A673 (cell line): ENCODE measurements at regions not wholly inside any gene's neighbourhood (a gene's known extent, or its start where the extent isn't known, plus 50 kb on each side); places are given as distances from the start of the nearest gene placed in this dataset.

Experiments used
- BruUV-seq: library from RNA; stranded (reverse); fragments of 400-500 nt; replicated peaks from 2 replicates; lab custom pipeline; 2021; lab: Mats Ljungman, UMichigan
- CTCF ChIA-PET: fragments of 300-600 bp; sonication (Branson Sonifier 250); formaldehyde crosslinking; loops from one replicate; lab custom pipeline; 2022; ENCODE audit warnings: antibody characterized with exemption; lab: Charles Lee
- POLR2A ChIA-PET: fragments of 300-600 bp; sonication (Branson Sonifier 250); formaldehyde crosslinking; loops from one replicate; lab custom pipeline; 2022; ENCODE audit warnings: antibody characterized with exemption; ENCODE audit not compliant: low non-redundant PET; lab: Charles Lee
- DNase-seq: peaks from one replicate; pipeline ENCODE4 v3.0.0-alpha.2; 2015; ENCODE audit warnings: low spot score
- H3K27ac ChIP-seq: fragments of 200-600 bp; sonication (generic); 2 replicates; pipeline ENCODE4 v1.5.1; 2016; ENCODE audit warnings: mixed run types, low read depth, mild to moderate bottlenecking, mixed read lengths, antibody characterized with exemption, low read length; ENCODE audit not compliant: poor library complexity, severe bottlenecking
- H3K27me3 ChIP-seq: fragments of 200-600 bp; sonication (generic); replicated peaks from 2 replicates; pipeline ENCODE4 v1.6.1; 2017; ENCODE audit warnings: mixed run types, low read depth, mild to moderate bottlenecking, mixed read lengths, antibody characterized with exemption, low read length; ENCODE audit not compliant: insufficient read depth, poor library complexity
- H3K36me3 ChIP-seq: fragments of 200-600 bp; sonication (generic); 2 replicates; pipeline ENCODE4 v1.6.1; 2016; ENCODE audit warnings: mixed run types, mild to moderate bottlenecking, mixed read lengths, antibody characterized with exemption, low read length; ENCODE audit not compliant: insufficient read depth, poor library complexity, severe bottlenecking
- H3K4me1 ChIP-seq: fragments of 200-600 bp; sonication (generic); 2 replicates; pipeline ENCODE4 v1.6.1; 2017; ENCODE audit warnings: mixed run types, mild to moderate bottlenecking, mixed read lengths, antibody characterized with exemption, low read length; ENCODE audit not compliant: insufficient read depth, poor library complexity, severe bottlenecking
- H3K4me3 ChIP-seq: fragments of 200-600 bp; sonication (generic); 2 replicates; pipeline ENCODE4 v1.5.1; 2016; ENCODE audit warnings: low read depth, mixed run types, mild to moderate bottlenecking, mixed read lengths, low read length; ENCODE audit not compliant: poor library complexity, severe bottlenecking
- H3K9me3 ChIP-seq: fragments of 200-600 bp; sonication (generic); 2 replicates; pipeline ENCODE4 v1.6.1; 2016; ENCODE audit warnings: mixed run types, low read depth, mild to moderate bottlenecking, mixed read lengths, antibody characterized with exemption, low read length; ENCODE audit not compliant: poor library complexity, severe bottlenecking
- EZH2 ChIP-seq: fragments of 200-600 bp; sonication (generic); IDR thresholded peaks from 2 replicates; pipeline ENCODE4 v1.6.1; 2017; ENCODE audit warnings: borderline replicate concordance, low read depth, mild to moderate bottlenecking, mixed read lengths, antibody characterized with exemption, low read length; ENCODE audit not compliant: poor library complexity, severe bottlenecking
- intact Hi-C: fragments of 100-400 bp; cut with micrococcal nuclease; formaldehyde crosslinking; loops from one replicate; pipeline ENCODE4 v1.10.0; 2022; ENCODE audit not compliant: unreplicated experiment
- TF ChIP-seq, protein P1 (sequence below): fragments of 300-800, 200-600 bp; sonication (generic); conservative IDR thresholded peaks from 2 replicates; pipeline ENCODE4 v1.5.1; 2017; ENCODE audit warnings: low read depth, mild to moderate bottlenecking, antibody characterized with exemption, low read length, moderate library complexity, mixed read lengths

DNA sequence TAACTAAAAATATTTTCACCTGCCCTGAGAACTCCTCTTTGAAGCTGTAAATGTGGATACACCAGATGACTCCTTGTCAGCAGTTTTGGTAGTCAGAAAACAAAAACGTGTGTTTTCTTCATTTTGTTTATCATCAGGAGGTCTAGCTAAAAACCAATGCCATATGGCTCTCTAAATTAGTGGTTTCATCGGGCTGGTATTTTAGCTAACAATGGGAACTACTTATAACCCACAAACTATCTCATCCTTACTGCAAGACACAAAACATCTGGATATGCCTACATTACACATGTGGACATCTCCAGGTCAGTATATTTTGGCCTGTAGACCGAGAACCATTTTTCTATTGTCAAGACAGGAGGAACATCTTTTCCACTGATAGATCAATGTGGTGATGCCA, 56.2 kb downstream of the GAS1 start:
- DNase-seq = no peak
- ChIA-PET POLR2A (no interaction called here), CTCF (no interaction called here)
- intact Hi-C loops = no loop called here
- TF ChIP-seq EZH2 = no peak
- TF ChIP-seq, protein P1, sequence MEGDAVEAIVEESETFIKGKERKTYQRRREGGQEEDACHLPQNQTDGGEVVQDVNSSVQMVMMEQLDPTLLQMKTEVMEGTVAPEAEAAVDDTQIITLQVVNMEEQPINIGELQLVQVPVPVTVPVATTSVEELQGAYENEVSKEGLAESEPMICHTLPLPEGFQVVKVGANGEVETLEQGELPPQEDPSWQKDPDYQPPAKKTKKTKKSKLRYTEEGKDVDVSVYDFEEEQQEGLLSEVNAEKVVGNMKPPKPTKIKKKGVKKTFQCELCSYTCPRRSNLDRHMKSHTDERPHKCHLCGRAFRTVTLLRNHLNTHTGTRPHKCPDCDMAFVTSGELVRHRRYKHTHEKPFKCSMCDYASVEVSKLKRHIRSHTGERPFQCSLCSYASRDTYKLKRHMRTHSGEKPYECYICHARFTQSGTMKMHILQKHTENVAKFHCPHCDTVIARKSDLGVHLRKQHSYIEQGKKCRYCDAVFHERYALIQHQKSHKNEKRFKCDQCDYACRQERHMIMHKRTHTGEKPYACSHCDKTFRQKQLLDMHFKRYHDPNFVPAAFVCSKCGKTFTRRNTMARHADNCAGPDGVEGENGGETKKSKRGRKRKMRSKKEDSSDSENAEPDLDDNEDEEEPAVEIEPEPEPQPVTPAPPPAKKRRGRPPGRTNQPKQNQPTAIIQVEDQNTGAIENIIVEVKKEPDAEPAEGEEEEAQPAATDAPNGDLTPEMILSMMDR = no peak
- Histone ChIP-seq H3K27me3 (no peaks in the 10 kb centered on the region), H3K27ac (no peak overlapping the region), H3K4me1 (no peaks in the 10 kb centered on the region), H3K4me3 (no peak overlapping the region), H3K9me3 (no peaks in the 10 kb centered on the region), H3K36me3 (no peaks in the 10 kb centered on the region)
- no TSS peak for BruUV-seq

GRCh38 chr9:86885232-86885631, 62.1 kb downstream of the GAS1 start:
- DNase-seq = no peak
- Histone ChIP-seq H3K9me3 (no peaks in the 10 kb centered on the region), H3K4me3 (no peak overlapping the region), H3K27ac (no peak overlapping the region), H3K27me3 (no peaks in the 10 kb centered on the region), H3K36me3 (no peaks in the 10 kb centered on the region), H3K4me1 (no peaks in the 10 kb centered on the region)
- intact Hi-C loops = no loop called here
- CTCF ChIA-PET = no interaction called here
- POLR2A ChIA-PET = interaction anchor here (0.6 kb wide), 1 partner anchor 62 kb away, joined by 5 read pairs; the partner anchor contains the start of gene GAS1
- BruUV-seq = no TSS peak
- no peak for TF ChIP-seq EZH2
- TF ChIP-seq, protein P1 = no peak

DNA sequence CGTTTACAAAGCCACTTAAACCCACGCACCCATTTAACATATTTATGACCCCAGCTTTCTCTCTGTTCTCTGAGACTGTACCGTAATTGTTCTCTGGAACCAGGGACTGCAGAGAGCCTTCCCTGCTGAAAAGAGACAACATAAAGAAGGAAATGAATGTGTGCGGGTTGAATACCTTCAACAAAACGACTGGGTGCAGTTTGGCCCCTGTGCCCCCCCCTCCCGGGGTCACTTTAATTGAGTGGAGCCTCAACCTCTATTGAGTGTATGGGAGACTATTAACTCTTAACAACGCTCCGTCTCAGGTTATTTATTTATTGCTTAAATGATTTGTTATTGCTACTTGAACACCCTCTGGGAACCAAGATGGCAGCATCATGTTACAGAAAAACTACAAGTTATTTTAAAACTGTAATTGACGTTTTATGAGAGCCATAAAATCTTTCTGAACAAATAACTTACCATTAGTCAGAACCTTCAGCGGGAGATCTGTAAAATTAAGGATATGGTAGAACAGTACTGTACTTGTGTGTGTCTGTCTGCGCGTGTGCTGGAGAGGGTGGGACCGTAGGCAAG, 70.6 kb downstream of the GAS1 start:
- TF ChIP-seq EZH2 = no peak
- TF ChIP-seq, protein P1 = no peak
- DNase-seq = no peak
- ChIA-PET POLR2A (no interaction called here), CTCF (no interaction called here)
- Histone ChIP-seq H3K36me3 (no peaks in the 10 kb centered on the region), H3K4me3 (no peak overlapping the region), H3K27ac (no peak overlapping the region), H3K4me1 (no peaks in the 10 kb centered on the region), H3K9me3 (no peaks in the 10 kb centered on the region), H3K27me3 (no peaks in the 10 kb centered on the region)
- BruUV-seq = no TSS peak
- intact Hi-C loops = no loop called here
